Mesendoderm (in vitro differentiated cells): ENCODE measurements at regions not wholly inside any gene's neighbourhood (a gene's known extent, or its start where the extent isn't known, plus 50 kb on each side); places are given as distances from the start of the nearest gene placed in this dataset.
"Not testable (repeated sequence)": the region's sequence is repeated elsewhere in the genome, so short reads cannot be mapped to it uniquely, and the experiment has no call there.

Experiments
- DNase-seq: peaks from one replicate; pipeline ENCODE4 v3.0.0; 2013
- H2AK5ac ChIP-seq: 2 replicates; pipeline ENCODE4 v1.6.1; 2013; ENCODE audit warnings: low read length, inconsistent platforms
- H2BK120ac ChIP-seq: 2 replicates; pipeline ENCODE4 v1.6.1; 2013; ENCODE audit warnings: low read depth, mild to moderate bottlenecking, low read length, moderate library complexity, mixed read lengths
- H2BK15ac ChIP-seq: replicated peaks from 2 replicates; pipeline ENCODE4 v1.6.1; 2013; ENCODE audit warnings: low read depth, mild to moderate bottlenecking, moderate library complexity
- H2BK5ac ChIP-seq: 2 replicates; pipeline ENCODE4 v1.6.1; 2013; ENCODE audit warnings: low read length, inconsistent platforms
- H3K18ac ChIP-seq: 2 replicates; pipeline ENCODE4 v1.6.1; 2013; ENCODE audit warnings: mild to moderate bottlenecking, low read length, mixed read lengths
- H3K23ac ChIP-seq: one replicate; pipeline ENCODE4 v1.6.1; 2013; ENCODE audit warnings: low read length
- H3K27ac ChIP-seq: 2 replicates; pipeline ENCODE4 v1.5.1; 2013; ENCODE audit warnings: low read depth, mild to moderate bottlenecking, inconsistent platforms, low read length, moderate library complexity
- H3K27me3 ChIP-seq: 2 replicates; pipeline ENCODE4 v1.6.1; 2013; ENCODE audit warnings: low read length, control low read depth, mild to moderate bottlenecking, inconsistent platforms; ENCODE audit not compliant: insufficient read depth, poor library complexity
- H3K36me3 ChIP-seq: 2 replicates; pipeline ENCODE4 v1.6.1; 2013; ENCODE audit warnings: low read length, inconsistent platforms; ENCODE audit not compliant: control insufficient read depth, insufficient read depth
- H3K4ac ChIP-seq: one replicate; pipeline ENCODE4 v1.6.1; 2013; ENCODE audit warnings: low read depth, mild to moderate bottlenecking, low read length, moderate library complexity
- H3K4me1 ChIP-seq: 2 replicates; pipeline ENCODE4 v1.6.1; 2013; ENCODE audit warnings: low read depth, low read length, inconsistent platforms; ENCODE audit not compliant: control insufficient read depth
- H3K4me2 ChIP-seq: 2 replicates; pipeline ENCODE4 v1.6.1; 2013; ENCODE audit warnings: low read length
- H3K4me3 ChIP-seq: 2 replicates; pipeline ENCODE4 v1.5.1; 2013; ENCODE audit warnings: mild to moderate bottlenecking, low read length
- H3K56ac ChIP-seq: one replicate; pipeline ENCODE4 v1.6.1; 2013; ENCODE audit warnings: low read length
- H3K79me1 ChIP-seq: 2 replicates; pipeline ENCODE4 v1.6.1; 2013; ENCODE audit warnings: low read length, inconsistent platforms
- H3K79me2 ChIP-seq: 2 replicates; pipeline ENCODE4 v1.6.1; 2013; ENCODE audit warnings: mild to moderate bottlenecking, low read length; ENCODE audit not compliant: control insufficient read depth, insufficient read depth
- H3K9ac ChIP-seq: 2 replicates; pipeline ENCODE4 v1.6.1; 2013; ENCODE audit warnings: low read length, inconsistent platforms
- H4K5ac ChIP-seq: one replicate; pipeline ENCODE4 v1.6.1; 2013; ENCODE audit warnings: low read length
- H4K8ac ChIP-seq: one replicate; pipeline ENCODE4 v1.6.1; 2013; ENCODE audit warnings: low read depth, mild to moderate bottlenecking, control low read depth, low read length, moderate library complexity
- WGBS: extraction: QIAGEN DNeasy Blood & Tissue Kit; methylation state at CpG from one replicate; pipeline ENCODE4 v1.1.7; 2013; ENCODE audit warnings: low lambda C conversion rate, missing lambda C conversion rate; ENCODE audit not compliant: insufficient coverage; ENCODE audit errors: extremely low coverage; 5-methylcytosine and 5-hydroxymethylcytosine counted together

DNA sequence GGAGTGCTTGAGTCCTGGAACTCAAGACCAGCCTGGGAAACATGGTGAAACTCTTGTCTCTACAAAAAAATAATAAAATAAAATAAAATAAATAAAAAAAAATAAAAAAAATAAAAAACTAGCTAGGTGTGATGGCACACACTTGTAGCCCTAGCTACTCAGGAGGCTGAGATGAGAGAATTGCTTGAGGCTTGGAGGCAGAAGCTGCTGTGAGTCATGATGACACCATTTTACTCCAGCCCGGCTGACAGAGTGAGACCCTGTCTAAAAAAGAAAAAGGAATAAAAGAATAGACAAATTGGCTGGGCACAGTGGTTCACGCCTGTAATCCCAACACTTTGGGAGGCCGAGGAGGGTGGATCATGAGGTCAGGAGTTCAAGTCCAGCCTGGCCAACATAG, 1168.9 kb downstream of the SLITRK5 start:
- Histone ChIP-seq H2BK120ac (no peak overlapping the region), H3K4ac (no peak overlapping the region), H3K4me2 (no peak overlapping the region), H3K23ac (no peak overlapping the region), H3K56ac (no peak overlapping the region), H4K5ac (no peak overlapping the region), H3K27ac (no peak overlapping the region), H4K8ac (no peak overlapping the region), H2BK15ac (no peak overlapping the region), H3K9ac (no peak overlapping the region), H2BK5ac (no peak overlapping the region), H3K79me2 (no peaks in the 10 kb centered on the region), H3K18ac (no peak overlapping the region), H3K27me3 (no peaks in the 10 kb centered on the region), H3K36me3 (no peaks in the 10 kb centered on the region), H3K4me1 (no peaks in the 10 kb centered on the region), H2AK5ac (no peak overlapping the region), H3K79me1 (no peaks in the 10 kb centered on the region), H3K4me3 (no peak overlapping the region)
- WGBS, result no CpG with 5 or more reads among the region's 3 CpGs
- DNase-seq, result no peak

DNA sequence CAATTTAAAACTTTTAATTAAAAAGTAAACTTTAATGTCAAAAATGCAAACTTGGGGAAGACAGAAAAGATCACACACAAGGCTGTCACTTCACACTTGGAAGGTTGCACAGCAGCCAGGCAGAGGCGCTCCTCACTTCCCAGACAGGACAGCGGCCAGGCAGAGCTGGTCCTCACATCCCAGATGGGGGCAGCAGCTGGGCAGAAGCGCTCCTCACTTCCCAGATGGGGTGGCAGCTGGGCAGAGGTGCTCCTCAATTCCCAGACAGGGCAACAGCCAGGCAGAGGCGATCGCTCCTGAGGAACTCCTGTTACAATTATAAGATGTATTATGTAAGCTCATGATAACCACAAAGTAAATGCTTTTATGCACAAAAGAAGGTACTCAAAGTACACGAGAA, 1181.1 kb downstream of the SLITRK5 start:
- H3K4me1 ChIP-seq, H3K36me3 ChIP-seq, H3K79me1 ChIP-seq, H3K23ac ChIP-seq, H2BK15ac ChIP-seq, H2BK5ac ChIP-seq, H3K4me3 ChIP-seq, H3K4me2 ChIP-seq, H3K27ac ChIP-seq, H4K5ac ChIP-seq, H3K79me2 ChIP-seq, H3K27me3 ChIP-seq, H3K9ac ChIP-seq, H2BK120ac ChIP-seq, H3K4ac ChIP-seq, H3K56ac ChIP-seq, DNase-seq, H2AK5ac ChIP-seq, H4K8ac ChIP-seq, H3K18ac ChIP-seq: not testable (repeated sequence)
- WGBS, result no CpG with 5 or more reads among the region's 6 CpGs

DNA sequence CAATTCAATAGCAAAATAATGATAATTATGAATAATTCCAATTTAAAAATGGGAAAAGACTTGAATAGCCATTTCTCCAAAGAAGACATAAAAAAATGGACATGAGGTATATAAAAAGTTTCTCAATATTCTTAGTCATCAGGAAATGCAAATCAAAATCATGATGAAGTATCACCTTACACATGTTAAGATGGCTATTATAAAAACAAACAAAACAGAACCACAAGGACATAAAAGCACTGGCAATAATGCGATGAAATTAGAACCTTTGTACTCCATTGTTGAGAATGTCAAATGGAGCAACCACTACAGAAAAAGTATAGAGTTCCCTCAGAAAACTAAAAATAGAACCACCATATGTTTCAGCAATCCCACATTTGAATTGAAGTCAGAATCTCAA, 1186.1 kb downstream of the SLITRK5 start:
- no peak for DNase-seq
- no peak overlapping the region for H2BK120ac ChIP-seq
- no peak overlapping the region for H4K5ac ChIP-seq
- H2AK5ac ChIP-seq, result no peak overlapping the region
- H3K56ac ChIP-seq, result no peak overlapping the region
- H3K27ac ChIP-seq, result no peak overlapping the region
- no peak overlapping the region for H3K4me3 ChIP-seq
- H3K79me2 ChIP-seq, result no peaks in the 10 kb centered on the region
- H3K4me1 ChIP-seq, result no peaks in the 10 kb centered on the region
- H3K4ac ChIP-seq, result no peak overlapping the region
- H3K23ac ChIP-seq, result no peak overlapping the region
- no CpG with 5 or more reads among the region's 1 CpG for WGBS
- no peaks in the 10 kb centered on the region for H3K36me3 ChIP-seq
- H3K27me3 ChIP-seq, result no peaks in the 10 kb centered on the region
- no peak overlapping the region for H4K8ac ChIP-seq
- H3K79me1 ChIP-seq, result no peaks in the 10 kb centered on the region
- no peak overlapping the region for H2BK5ac ChIP-seq
- H3K4me2 ChIP-seq, result no peak overlapping the region
- H3K9ac ChIP-seq, result no peak overlapping the region
- no peak overlapping the region for H2BK15ac ChIP-seq
- no peak overlapping the region for H3K18ac ChIP-seq

DNA sequence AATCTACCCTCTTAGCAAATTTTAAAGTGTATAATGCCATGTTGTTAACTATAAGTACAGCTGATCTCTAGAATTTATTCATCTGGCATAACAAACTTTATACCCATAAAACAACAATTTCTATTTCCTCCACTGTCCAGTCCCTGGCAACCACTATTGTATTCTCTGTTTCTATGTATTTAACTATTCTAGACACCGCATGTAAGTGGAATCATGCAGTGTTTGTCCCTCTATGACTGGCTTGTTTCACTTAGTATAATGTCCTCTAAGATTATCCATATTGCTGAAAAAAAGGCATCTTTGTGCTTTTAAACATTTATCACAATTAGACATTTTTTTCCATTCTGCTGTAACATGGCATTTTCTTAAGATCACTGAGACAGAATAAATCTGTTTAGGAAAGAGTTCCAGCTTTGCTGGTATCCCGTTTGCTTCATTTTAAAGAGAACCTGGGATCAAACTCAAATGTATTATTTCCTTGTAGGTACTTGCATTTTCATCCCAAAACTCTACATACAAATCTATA, 1191.0 kb downstream of the SLITRK5 start:
- Histone ChIP-seq H2BK15ac (no peak overlapping the region), H3K4me3 (no peak overlapping the region), H3K18ac (no peak overlapping the region), H3K27ac (no peak overlapping the region), H3K4me1 (no peaks in the 10 kb centered on the region), H2AK5ac (no peak overlapping the region), H2BK5ac (no peak overlapping the region), H3K79me1 (no peaks in the 10 kb centered on the region), H3K27me3 (no peaks in the 10 kb centered on the region), H4K8ac (no peak overlapping the region), H4K5ac (no peak overlapping the region), H2BK120ac (no peak overlapping the region), H3K23ac (no peak overlapping the region), H3K9ac (no peak overlapping the region), H3K56ac (no peak overlapping the region), H3K36me3 (no peaks in the 10 kb centered on the region), H3K4me2 (no peak overlapping the region), H3K79me2 (no peaks in the 10 kb centered on the region), H3K4ac (no peak overlapping the region)
- DNase-seq, result no peak
- no CpG with 5 or more reads among the region's 2 CpGs for WGBS

DNA sequence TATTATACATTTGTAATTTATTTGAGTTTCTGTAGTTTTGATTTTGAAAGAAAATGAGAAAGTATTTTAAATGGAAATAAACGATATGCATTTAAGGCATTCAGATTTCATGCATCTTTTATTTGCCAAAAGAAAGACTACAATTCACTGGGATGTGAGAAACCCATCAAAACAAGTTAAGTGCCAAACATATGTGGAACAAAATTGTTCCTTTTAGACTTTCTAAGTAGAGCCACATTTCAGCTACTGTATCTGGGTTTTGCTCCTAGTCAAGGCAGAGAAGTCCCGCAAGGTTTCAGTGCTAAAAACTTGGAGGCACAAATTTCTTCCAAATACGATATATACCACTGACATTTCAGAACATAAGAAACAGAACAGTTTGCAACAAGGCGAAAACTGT, 1191.9 kb downstream of the SLITRK5 start:
- no peak overlapping the region for H3K4me2 ChIP-seq
- no peak overlapping the region for H4K5ac ChIP-seq
- H3K18ac ChIP-seq, result no peak overlapping the region
- no peak overlapping the region for H3K4me3 ChIP-seq
- H3K27me3 ChIP-seq, result no peaks in the 10 kb centered on the region
- no peak overlapping the region for H3K4ac ChIP-seq
- no peak overlapping the region for H3K9ac ChIP-seq
- no peak overlapping the region for H4K8ac ChIP-seq
- H3K27ac ChIP-seq, result no peak overlapping the region
- DNase-seq, result no peak
- no peak overlapping the region for H2BK5ac ChIP-seq
- no peaks in the 10 kb centered on the region for H3K4me1 ChIP-seq
- H3K79me2 ChIP-seq, result no peaks in the 10 kb centered on the region
- no peak overlapping the region for H3K23ac ChIP-seq
- H3K56ac ChIP-seq, result no peak overlapping the region
- H3K79me1 ChIP-seq, result no peaks in the 10 kb centered on the region
- H2BK15ac ChIP-seq, result no peak overlapping the region
- no peak overlapping the region for H2AK5ac ChIP-seq
- no peaks in the 10 kb centered on the region for H3K36me3 ChIP-seq
- WGBS, result 100% methylated on average over 1 of the region's 4 CpGs
- H2BK120ac ChIP-seq, result no peak overlapping the region

DNA sequence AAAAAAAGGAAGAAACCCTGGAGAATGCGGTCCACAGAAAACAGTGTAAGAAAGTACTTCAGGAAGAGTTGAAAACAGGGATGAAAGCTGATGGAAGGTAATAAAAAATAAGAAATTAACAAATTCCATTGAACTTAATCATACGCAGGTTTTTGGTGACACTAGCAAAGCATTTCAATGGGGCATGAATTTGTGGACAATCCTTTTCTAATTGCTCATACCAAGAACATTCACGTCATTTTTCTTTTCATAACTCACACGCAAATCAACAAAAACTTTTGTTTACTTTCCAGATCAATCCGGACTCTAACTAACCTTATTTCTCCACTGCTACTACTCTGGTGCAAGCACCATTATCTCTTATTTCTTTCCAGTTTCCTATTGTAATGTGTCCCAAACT, 1195.0 kb downstream of the SLITRK5 start:
- DNase-seq, result no peak
- H3K36me3 ChIP-seq, result no peaks in the 10 kb centered on the region
- no peak overlapping the region for H2AK5ac ChIP-seq
- no peak overlapping the region for H3K23ac ChIP-seq
- no peaks in the 10 kb centered on the region for H3K79me1 ChIP-seq
- H2BK5ac ChIP-seq, result no peak overlapping the region
- H3K27me3 ChIP-seq, result no peaks in the 10 kb centered on the region
- no peak overlapping the region for H4K5ac ChIP-seq
- no peak overlapping the region for H2BK120ac ChIP-seq
- no peak overlapping the region for H3K27ac ChIP-seq
- H2BK15ac ChIP-seq, result no peak overlapping the region
- no peaks in the 10 kb centered on the region for H3K79me2 ChIP-seq
- 100% methylated on average over 3 of the region's 5 CpGs for WGBS
- H3K18ac ChIP-seq, result no peak overlapping the region
- no peak overlapping the region for H3K4me2 ChIP-seq
- H3K56ac ChIP-seq, result no peak overlapping the region
- no peaks in the 10 kb centered on the region for H3K4me1 ChIP-seq
- H3K4me3 ChIP-seq, result no peak overlapping the region
- no peak overlapping the region for H3K9ac ChIP-seq
- H3K4ac ChIP-seq, result no peak overlapping the region
- no peak overlapping the region for H4K8ac ChIP-seq
